ENCODE measurements at regions not wholly inside any gene's neighbourhood (a gene's known extent, or its start where the extent isn't known, plus 50 kb on each side); places are given as distances from the start of the nearest gene placed in this dataset.
"Not testable (repeated sequence)": the region's sequence is repeated elsewhere in the genome, so short reads cannot be mapped to it uniquely, and the experiment has no call there.

GRCh38 chr4:19159874-19160273 is 1091.8 kb upstream of the SLIT2 start:
- no peak for DNase-seq (ENCODE audit: low read depth, low spot score)

- no peak for DNase-seq (ENCODE audit: low read depth, low spot score)
Measured at GRCh38 chr4:19158107-19158809, 1093.4 kb upstream of the SLIT2 start.

GRCh38 chr4:19156786-19157185 is 1094.9 kb upstream of the SLIT2 start:
- DNase-seq (ENCODE audit: low read depth, low spot score) = no peak

GRCh38 chr4:19155568-19155967 is 1096.1 kb upstream of the SLIT2 start:
- DNase-seq (ENCODE audit: low read depth, low spot score) = no peak

- not testable (repeated sequence) for DNase-seq (ENCODE audit: low read depth, low spot score)
Measured at GRCh38 chr4:19154267-19154666, 1097.4 kb upstream of the SLIT2 start.

GRCh38 chr4:19152264-19152663 is 1099.4 kb upstream of the SLIT2 start:
- DNase-seq (ENCODE audit: low read depth, low spot score) = no peak

GRCh38 chr4:19151684-19152083 is 1100.0 kb upstream of the SLIT2 start:
- no peak for DNase-seq (ENCODE audit: low read depth, low spot score)

- no peak for DNase-seq (ENCODE audit: low read depth, low spot score)
Measured at GRCh38 chr4:19146038-19146437, 1105.7 kb upstream of the SLIT2 start.

GRCh38 chr4:19135895-19136633 is 1114.5 kb upstream of the LCORL start:
- DNase-seq (ENCODE audit: low read depth, low spot score) = no peak

- no peak for DNase-seq (ENCODE audit: low read depth, low spot score)
Measured at GRCh38 chr4:19134685-19135084, 1113.1 kb upstream of the LCORL start.

- DNase-seq (ENCODE audit: low read depth, low spot score) = no peak
Measured at GRCh38 chr4:19133315-19133714, 1111.8 kb upstream of the LCORL start.

GRCh38 chr4:19130866-19131265 is 1109.3 kb upstream of the LCORL start:
- DNase-seq (ENCODE audit: low read depth, low spot score) = no peak

- no peak for DNase-seq (ENCODE audit: low read depth, low spot score)
Measured at GRCh38 chr4:19128176-19128575, 1106.6 kb upstream of the LCORL start.

- no peak for DNase-seq (ENCODE audit: low read depth, low spot score)
Measured at GRCh38 chr4:19126903-19127302, 1105.3 kb upstream of the LCORL start.

GRCh38 chr4:19123681-19124080 is 1102.1 kb upstream of the LCORL start:
- DNase-seq (ENCODE audit: low read depth, low spot score) = no peak

GRCh38 chr4:19119904-19120560 is 1098.5 kb upstream of the LCORL start:
- no peak for DNase-seq (ENCODE audit: low read depth, low spot score)

- no peak for DNase-seq (ENCODE audit: low read depth, low spot score)
Measured at GRCh38 chr4:19117022-19117421, 1095.5 kb upstream of the LCORL start.

- no peak for DNase-seq (ENCODE audit: low read depth, low spot score)
Measured at GRCh38 chr4:19104176-19104575, 1082.6 kb upstream of the LCORL start.

- DNase-seq (ENCODE audit: low read depth, low spot score) = no peak
Measured at GRCh38 chr4:19095491-19096046, 1074.0 kb upstream of the LCORL start.

GRCh38 chr4:19093951-19094350 is 1072.4 kb upstream of the LCORL start:
- no peak for DNase-seq (ENCODE audit: low read depth, low spot score)

- DNase-seq (ENCODE audit: low read depth, low spot score) = no peak
Measured at GRCh38 chr4:19092797-19093196, 1071.2 kb upstream of the LCORL start.

GRCh38 chr4:19074036-19074435 is 1052.5 kb upstream of the LCORL start:
- no peak for DNase-seq (ENCODE audit: low read depth, low spot score)

Measured in smooth muscle cell of the brain vasculature (primary cell).